ENCODE measurements at regions not wholly inside any gene's neighbourhood (a gene's known extent, or its start where the extent isn't known, plus 50 kb on each side); places are given as distances from the start of the nearest gene placed in this dataset.

GRCh38 chr1:38330799-38331198, 284.2 kb upstream of the POU3F1 start:
- TF ChIP-seq ATF1 (CRISPR knock-in tag; IDR thresholded peaks at IDR 0.05) (no peak), PRDM15 (CRISPR knock-in tag; IDR thresholded peaks at IDR 0.05) (no peak)

All from WTC11 (cell line).